ENCODE measurements at regions not wholly inside any gene's neighbourhood (a gene's known extent, or its start where the extent isn't known, plus 50 kb on each side); places are given as distances from the start of the nearest gene placed in this dataset.
A peak's percentile ranks its signal among the peaks of the same experiment; 100 is the strongest.

DNA sequence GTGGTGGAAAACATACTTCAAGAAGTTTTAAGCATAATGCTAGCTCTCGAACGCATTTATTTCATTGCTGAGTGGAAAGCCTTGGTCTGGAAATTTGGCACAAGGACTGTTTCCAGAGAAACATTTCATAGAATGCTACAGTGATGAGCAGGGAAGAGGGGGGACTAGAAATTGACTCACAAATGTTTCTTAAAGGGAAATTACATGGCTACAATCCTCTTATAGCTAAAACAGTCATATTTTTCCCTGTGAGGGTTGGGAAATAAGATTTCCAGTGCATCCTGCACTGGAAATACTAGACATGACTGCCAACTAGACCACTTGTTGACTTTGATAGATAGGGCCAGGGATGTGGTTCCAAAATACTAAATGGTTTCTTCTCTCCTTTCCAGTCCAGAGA lies 197.3 kb upstream of the RGS6 start:
- Histone ChIP-seq H3K27me3 (no peaks in the 10 kb centered on the region), H3K36me3 (peaks cover 32 to 90% (median 43%) of the 10 kb centered on the region in 4 donors), H3K27ac (replicated peaks in 1 of 4) (no peak overlapping the region), H3K4me3 (no peak overlapping the region), H3K4me1 (peaks cover 0 to 16% (median 0%) of the 10 kb centered on the region in 4 donors), H3K9me3 (no peaks in the 10 kb centered on the region)
- intact Hi-C loops (cut with DNase I), result no loop called here
- TF ChIP-seq POLR2A (IDR thresholded peaks at IDR 0.05; ENCODE audit: low read depth) (no peak), POLR2AphosphoS5 (IDR thresholded peaks at IDR 0.05) (no peak), EP300 (IDR thresholded peaks at IDR 0.05) (no peak)
- TF ChIP-seq, protein P1, sequence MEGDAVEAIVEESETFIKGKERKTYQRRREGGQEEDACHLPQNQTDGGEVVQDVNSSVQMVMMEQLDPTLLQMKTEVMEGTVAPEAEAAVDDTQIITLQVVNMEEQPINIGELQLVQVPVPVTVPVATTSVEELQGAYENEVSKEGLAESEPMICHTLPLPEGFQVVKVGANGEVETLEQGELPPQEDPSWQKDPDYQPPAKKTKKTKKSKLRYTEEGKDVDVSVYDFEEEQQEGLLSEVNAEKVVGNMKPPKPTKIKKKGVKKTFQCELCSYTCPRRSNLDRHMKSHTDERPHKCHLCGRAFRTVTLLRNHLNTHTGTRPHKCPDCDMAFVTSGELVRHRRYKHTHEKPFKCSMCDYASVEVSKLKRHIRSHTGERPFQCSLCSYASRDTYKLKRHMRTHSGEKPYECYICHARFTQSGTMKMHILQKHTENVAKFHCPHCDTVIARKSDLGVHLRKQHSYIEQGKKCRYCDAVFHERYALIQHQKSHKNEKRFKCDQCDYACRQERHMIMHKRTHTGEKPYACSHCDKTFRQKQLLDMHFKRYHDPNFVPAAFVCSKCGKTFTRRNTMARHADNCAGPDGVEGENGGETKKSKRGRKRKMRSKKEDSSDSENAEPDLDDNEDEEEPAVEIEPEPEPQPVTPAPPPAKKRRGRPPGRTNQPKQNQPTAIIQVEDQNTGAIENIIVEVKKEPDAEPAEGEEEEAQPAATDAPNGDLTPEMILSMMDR (IDR thresholded peaks at IDR 0.05), result no peak
- 53% methylated on average over 2 of the region's 2 CpGs for WGBS
- DNase-seq (ENCODE audit: extremely low spot score), result no peak

DNA sequence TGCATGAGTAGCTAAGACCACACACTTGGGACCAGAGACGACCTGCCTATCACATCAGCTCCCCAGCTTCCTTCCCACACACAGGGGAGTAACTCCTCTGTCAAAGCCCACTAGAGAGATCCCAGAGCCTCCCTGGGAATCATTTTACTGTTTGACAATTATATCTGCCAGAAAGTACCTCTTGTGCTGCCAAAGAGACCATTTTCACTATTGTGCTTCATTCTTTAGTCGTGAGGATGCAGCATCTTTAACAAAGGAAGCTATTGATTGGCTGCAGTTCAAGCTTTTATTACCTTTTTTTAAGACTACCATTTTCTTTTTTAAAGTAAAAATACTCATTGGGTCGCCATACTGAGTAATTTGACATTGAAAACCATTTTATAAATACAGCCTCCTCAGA lies 194.5 kb upstream of the RGS6 start:
- peaks cover 18 to 61% (median 27%) of the 10 kb centered on the region in 4 donors for H3K36me3 ChIP-seq

DNA sequence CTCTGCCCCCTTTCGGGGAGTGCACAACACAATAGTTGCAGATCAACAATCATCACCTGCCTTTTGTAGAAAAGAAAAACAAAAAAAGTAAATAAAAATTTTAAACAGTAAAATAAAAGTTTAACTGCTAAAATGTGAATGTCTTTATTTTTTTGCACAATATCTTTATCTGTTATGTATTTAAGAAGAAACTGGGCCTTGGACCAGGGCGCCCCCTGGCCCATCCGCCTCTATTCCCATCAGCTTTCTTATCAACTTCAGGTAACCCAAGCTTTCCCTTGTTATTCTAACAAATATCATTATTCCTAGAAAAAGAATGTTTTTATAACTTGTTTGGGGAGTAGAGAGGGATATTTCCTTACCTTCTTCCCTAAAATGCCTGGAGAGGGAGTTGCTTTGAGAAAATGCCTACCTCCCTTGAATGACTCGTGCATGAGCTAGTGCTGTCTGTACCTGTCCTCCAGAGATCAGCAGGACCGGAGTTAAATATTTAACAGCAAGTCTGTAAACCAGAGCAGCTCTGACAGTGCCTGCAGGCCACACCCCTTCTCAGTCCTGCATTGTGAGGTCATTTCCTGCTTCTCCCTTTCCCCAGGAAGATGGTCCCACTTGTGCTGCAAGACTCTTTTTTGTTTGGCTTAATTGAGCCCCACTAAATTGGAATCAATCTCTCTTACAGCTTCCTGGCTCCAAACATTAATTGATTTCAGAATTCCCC lies 192.8 kb upstream of the RGS6 start:
- H3K36me3 ChIP-seq, result peaks cover 9 to 47% (median 27%) of the 10 kb centered on the region in 4 donors
- no peak overlapping the region for H3K4me3 ChIP-seq
- intact Hi-C loops (cut with DNase I), result no loop called here
- no peaks in the 10 kb centered on the region for H3K27me3 ChIP-seq
- H3K27ac ChIP-seq (replicated peaks in 1 of 4), result no peak overlapping the region
- 97% methylated on average over 5 of the region's 5 CpGs for WGBS
- no peak for DNase-seq (ENCODE audit: extremely low spot score)
- TF ChIP-seq POLR2A (IDR thresholded peaks at IDR 0.05; ENCODE audit: low read depth), result no peak
- TF ChIP-seq, protein P1 (IDR thresholded peaks at IDR 0.05), result peak in 1 of 3 experiments; percentile 16
- no peaks in the 10 kb centered on the region for H3K9me3 ChIP-seq
- H3K4me1 ChIP-seq, result no peaks in the 10 kb centered on the region

More for the DNA sequence above, 194.5 kb upstream of the RGS6 start:
- H3K27ac ChIP-seq (replicated peaks in 1 of 4), result no peak overlapping the region
- intact Hi-C loops (cut with DNase I), result no loop called here
- no peak overlapping the region for H3K4me3 ChIP-seq
- H3K4me1 ChIP-seq, result peaks cover 0 to 13% (median 0%) of the 10 kb centered on the region in 4 donors
- H3K27me3 ChIP-seq, result no peaks in the 10 kb centered on the region
- 75% methylated on average over 3 of the region's 3 CpGs for whole genome bisulfite sequencing
- no peaks in the 10 kb centered on the region for H3K9me3 ChIP-seq
- no peak for DNase-seq (ENCODE audit: extremely low spot score)
- no peak for TF ChIP-seq EP300 (IDR thresholded peaks at IDR 0.05)
- TF ChIP-seq POLR2AphosphoS5 (IDR thresholded peaks at IDR 0.05), result no peak

DNA sequence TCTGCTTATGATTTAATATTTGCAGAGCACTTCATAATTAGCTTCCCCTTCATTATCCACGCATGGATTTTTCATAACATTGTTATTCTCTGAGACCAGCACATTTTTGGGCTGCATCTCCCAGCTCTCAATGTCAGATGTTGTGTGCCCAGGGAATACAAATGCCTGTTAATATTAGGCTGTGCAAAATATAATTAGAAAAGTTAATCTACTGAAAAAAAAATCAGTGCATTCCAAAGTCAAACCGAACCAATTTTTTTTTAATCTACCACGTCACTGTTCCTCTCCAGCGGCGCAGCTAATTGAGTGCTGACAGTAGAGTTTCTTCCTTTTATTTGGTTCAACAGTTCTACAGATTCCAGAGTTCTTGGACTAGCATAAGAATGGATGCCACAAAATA lies 191.0 kb upstream of the RGS6 start:
- peaks cover 0 to 30% (median 13%) of the 10 kb centered on the region in 4 donors for H3K36me3 ChIP-seq
- no peak for DNase-seq (ENCODE audit: extremely low spot score)
- H3K27me3 ChIP-seq, result no peaks in the 10 kb centered on the region
- H3K4me3 ChIP-seq, result no peak overlapping the region
- H3K4me1 ChIP-seq, result no peaks in the 10 kb centered on the region
- TF ChIP-seq EP300 (IDR thresholded peaks at IDR 0.05), result no peak
- TF ChIP-seq, protein P1 (IDR thresholded peaks at IDR 0.05), result no peak
- TF ChIP-seq POLR2AphosphoS5 (IDR thresholded peaks at IDR 0.05), result no peak
- TF ChIP-seq POLR2A (IDR thresholded peaks at IDR 0.05; ENCODE audit: low read depth), result no peak
- H3K9me3 ChIP-seq, result no peaks in the 10 kb centered on the region
- intact Hi-C loops (cut with DNase I), result no loop called here
- WGBS, result 88% methylated on average over 5 of the region's 5 CpGs
- H3K27ac ChIP-seq (replicated peaks in 1 of 4), result no peak overlapping the region

DNA sequence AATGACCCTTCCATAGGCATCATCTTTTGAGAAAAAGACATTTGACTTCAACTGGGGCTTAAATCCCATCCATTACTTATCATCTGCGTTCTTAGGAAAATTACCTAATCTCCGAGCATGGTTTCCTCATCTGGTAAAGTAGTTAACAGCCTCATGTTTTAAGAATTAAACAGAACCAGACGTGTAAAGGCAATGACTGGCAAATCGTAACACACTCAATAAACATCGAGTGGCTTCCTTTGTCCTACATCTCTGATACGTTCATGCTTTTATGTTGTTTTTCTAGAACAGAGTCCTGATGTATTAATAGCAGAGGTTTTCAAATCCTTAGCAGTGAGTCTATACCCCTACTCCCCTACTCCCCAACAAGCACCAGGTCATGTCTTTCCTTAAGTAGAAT lies 189.7 kb upstream of the RGS6 start:
- peaks cover 0 to 18% (median 2%) of the 10 kb centered on the region in 4 donors for H3K36me3 ChIP-seq
- no peaks in the 10 kb centered on the region for H3K4me1 ChIP-seq
- H3K4me3 ChIP-seq, result no peak overlapping the region
- TF ChIP-seq POLR2AphosphoS5 (IDR thresholded peaks at IDR 0.05), result no peak
- TF ChIP-seq, protein P1 (IDR thresholded peaks at IDR 0.05), result no peak
- no peak for TF ChIP-seq EP300 (IDR thresholded peaks at IDR 0.05)
- TF ChIP-seq POLR2A (IDR thresholded peaks at IDR 0.05; ENCODE audit: low read depth), result no peak
- DNase-seq (ENCODE audit: extremely low spot score), result peak; percentile 19
- H3K27me3 ChIP-seq, result no peaks in the 10 kb centered on the region
- WGBS, result 85% methylated on average over 6 of the region's 6 CpGs
- peaks cover 0 to 2% (median 0%) of the 10 kb centered on the region in 4 donors for H3K9me3 ChIP-seq
- intact Hi-C loops (cut with DNase I), result no loop called here
- H3K27ac ChIP-seq (replicated peaks in 1 of 4), result no peak overlapping the region

Measured in esophagus muscularis mucosa (tissue), 4 donors.